Stimulated activated CD4-positive, alpha-beta T cell treated with anti-CD3 and anti-CD28 coated beads, Interleukin-15, amount 100 ng/mL, for 48 hours (primary cell): ENCODE measurements at regions not wholly inside any gene's neighbourhood (a gene's known extent, or its start where the extent isn't known, plus 50 kb on each side); places are given as distances from the start of the nearest gene placed in this dataset.

Experiments used
- DNase-seq, 2 donors: peaks; one replicate each; pipeline ENCODE4 v3.0.0-alpha.2; 2020; ENCODE audit warnings: low read depth in 2 of 2

- DNase-seq: no peak
Observed at GRCh38 chr9:107755246-107755645, 265.7 kb upstream of the KLF4 start.

GRCh38 chr9:107751567-107752210 lies 262.1 kb upstream of the KLF4 start:
- DNase-seq: no peak

- no peak for DNase-seq
Observed at GRCh38 chr9:107750741-107751566, 261.4 kb upstream of the KLF4 start.

GRCh38 chr9:107749787-107750444 lies 260.3 kb upstream of the KLF4 start:
- DNase-seq: no peak

- no peak for DNase-seq
Observed at GRCh38 chr9:107744873-107745272, 255.3 kb upstream of the KLF4 start.

GRCh38 chr9:107742531-107743309 lies 253.2 kb upstream of the KLF4 start:
- DNase-seq: no peak

GRCh38 chr9:107740088-107740980 lies 250.8 kb upstream of the KLF4 start:
- no peak for DNase-seq

- no peak for DNase-seq
Observed at GRCh38 chr9:107739601-107740082, 250.1 kb upstream of the KLF4 start.

GRCh38 chr9:107738789-107739188 lies 249.2 kb upstream of the KLF4 start:
- DNase-seq: no peak

GRCh38 chr9:107737987-107738743 lies 248.6 kb upstream of the KLF4 start:
- DNase-seq: no peak

GRCh38 chr9:107737610-107737986 lies 248.0 kb upstream of the KLF4 start:
- DNase-seq: no peak

GRCh38 chr9:107735821-107736220 lies 246.3 kb upstream of the KLF4 start:
- DNase-seq: no peak

- no peak for DNase-seq
Observed at GRCh38 chr9:107734256-107735013, 244.9 kb upstream of the KLF4 start.

- no peak for DNase-seq
Observed at GRCh38 chr9:107733523-107733894, 243.9 kb upstream of the KLF4 start.

- DNase-seq: no peak
Observed at GRCh38 chr9:107732781-107733522, 243.4 kb upstream of the KLF4 start.

- no peak for DNase-seq
Observed at GRCh38 chr9:107731115-107731762, 241.7 kb upstream of the KLF4 start.

GRCh38 chr9:107730666-107731065 lies 241.1 kb upstream of the KLF4 start:
- no peak for DNase-seq

GRCh38 chr9:107727086-107727780 lies 237.7 kb upstream of the KLF4 start:
- DNase-seq: no peak
